ENCODE measurements at regions not wholly inside any gene's neighbourhood (a gene's known extent, or its start where the extent isn't known, plus 50 kb on each side); places are given as distances from the start of the nearest gene placed in this dataset.

GRCh38 chr6:169964486-169965180 lies 213.2 kb downstream of the ERMARD start:
- peak in 1 of 2 experiments; percentile 16 for DNase-seq (ENCODE audit: low spot score in 2 of 2, unreplicated experiment in 2 of 2)
- peaks cover 5% of the 10 kb centered on the region for H3K27me3 Mint-ChIP-seq (ENCODE audit: low read depth)
- peaks cover 3% of the 10 kb centered on the region for H3K9me3 Mint-ChIP-seq
- H3K36me3 Mint-ChIP-seq: peaks cover 11% of the 10 kb centered on the region
- H3K4me1 Mint-ChIP-seq: peaks cover 17% of the 10 kb centered on the region
- H3K4me3 Mint-ChIP-seq: no peak overlapping the region
- no peak overlapping the region for H3K27ac Mint-ChIP-seq
- TF ChIP-seq, protein P1, sequence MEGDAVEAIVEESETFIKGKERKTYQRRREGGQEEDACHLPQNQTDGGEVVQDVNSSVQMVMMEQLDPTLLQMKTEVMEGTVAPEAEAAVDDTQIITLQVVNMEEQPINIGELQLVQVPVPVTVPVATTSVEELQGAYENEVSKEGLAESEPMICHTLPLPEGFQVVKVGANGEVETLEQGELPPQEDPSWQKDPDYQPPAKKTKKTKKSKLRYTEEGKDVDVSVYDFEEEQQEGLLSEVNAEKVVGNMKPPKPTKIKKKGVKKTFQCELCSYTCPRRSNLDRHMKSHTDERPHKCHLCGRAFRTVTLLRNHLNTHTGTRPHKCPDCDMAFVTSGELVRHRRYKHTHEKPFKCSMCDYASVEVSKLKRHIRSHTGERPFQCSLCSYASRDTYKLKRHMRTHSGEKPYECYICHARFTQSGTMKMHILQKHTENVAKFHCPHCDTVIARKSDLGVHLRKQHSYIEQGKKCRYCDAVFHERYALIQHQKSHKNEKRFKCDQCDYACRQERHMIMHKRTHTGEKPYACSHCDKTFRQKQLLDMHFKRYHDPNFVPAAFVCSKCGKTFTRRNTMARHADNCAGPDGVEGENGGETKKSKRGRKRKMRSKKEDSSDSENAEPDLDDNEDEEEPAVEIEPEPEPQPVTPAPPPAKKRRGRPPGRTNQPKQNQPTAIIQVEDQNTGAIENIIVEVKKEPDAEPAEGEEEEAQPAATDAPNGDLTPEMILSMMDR (IDR thresholded peaks at IDR 0.05; ENCODE audit: unreplicated experiment): no peak

DNA sequence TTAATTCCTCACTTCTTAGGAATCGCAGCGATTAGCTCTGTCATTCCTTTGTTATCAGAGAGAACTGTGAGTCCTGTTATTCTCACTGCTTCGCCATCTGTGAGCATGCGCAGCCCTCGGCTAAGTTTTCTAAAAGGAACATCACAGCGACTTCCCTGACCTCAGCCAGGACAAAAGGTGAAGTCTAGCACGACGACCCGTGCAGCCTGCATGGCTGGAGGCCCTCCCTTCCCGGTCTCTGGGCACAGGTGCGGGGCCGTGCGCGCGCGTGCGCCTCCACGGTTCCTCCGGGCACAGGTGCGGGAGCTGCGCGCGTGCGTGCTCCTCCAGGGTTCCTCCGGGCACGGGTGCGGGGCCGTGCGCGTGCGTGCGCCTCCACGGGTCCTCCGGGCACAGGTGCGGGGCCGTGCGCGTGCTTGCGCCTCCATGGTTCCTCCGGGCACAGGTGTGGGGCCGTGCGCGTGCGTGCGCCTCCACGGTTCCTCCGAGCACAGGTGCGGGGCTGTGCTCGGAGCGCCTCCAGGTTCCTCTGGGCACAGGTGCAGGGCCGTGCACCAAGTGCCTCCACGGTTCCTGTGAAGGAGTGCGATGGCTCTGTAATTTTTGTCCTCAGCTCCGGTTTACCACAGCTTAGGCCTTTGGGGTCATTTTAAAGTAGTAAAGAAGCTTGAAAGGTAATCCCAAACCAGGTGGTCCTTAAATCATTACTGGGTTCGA lies 212.3 kb downstream of the ERMARD start:
- no peak overlapping the region for H3K4me3 Mint-ChIP-seq
- DNase-seq (ENCODE audit: low spot score in 2 of 2, unreplicated experiment in 2 of 2): peak in 1 of 2 experiments; percentile 31
- peaks cover 5% of the 10 kb centered on the region for H3K27me3 Mint-ChIP-seq (ENCODE audit: low read depth)
- peaks cover 11% of the 10 kb centered on the region for H3K36me3 Mint-ChIP-seq
- no peak overlapping the region for H3K27ac Mint-ChIP-seq
- TF ChIP-seq, protein P1 (IDR thresholded peaks at IDR 0.05; ENCODE audit: unreplicated experiment): no peak
- peaks cover 25% of the 10 kb centered on the region for H3K4me1 Mint-ChIP-seq
- H3K9me3 Mint-ChIP-seq: peaks cover 3% of the 10 kb centered on the region

- H3K4me3 Mint-ChIP-seq: peak overlapping the region; percentile 67
- H3K27me3 Mint-ChIP-seq (ENCODE audit: low read depth): peaks cover 5% of the 10 kb centered on the region
Observed at GRCh38 chr6:169962604-169963469, 211.4 kb downstream of the ERMARD start.

GRCh38 chr6:169961772-169962561 lies 210.5 kb downstream of the ERMARD start:
- no peaks in the 10 kb centered on the region for H3K9me3 Mint-ChIP-seq
- TF ChIP-seq, protein P1 (IDR thresholded peaks at IDR 0.05; ENCODE audit: unreplicated experiment): peak; percentile 49
- H3K27me3 Mint-ChIP-seq (ENCODE audit: low read depth): peaks cover 5% of the 10 kb centered on the region
- DNase-seq (ENCODE audit: low spot score in 2 of 2, unreplicated experiment in 2 of 2): peak in 1 of 2 experiments; percentile 69
- peak overlapping the region; percentile 69 for H3K4me3 Mint-ChIP-seq
- peaks cover 25% of the 10 kb centered on the region for H3K4me1 Mint-ChIP-seq
- peaks cover 11% of the 10 kb centered on the region for H3K36me3 Mint-ChIP-seq
- peak overlapping the region; percentile 9 for H3K27ac Mint-ChIP-seq

More at GRCh38 chr6:169962604-169963469, 211.4 kb downstream of the ERMARD start:
- DNase-seq (ENCODE audit: low spot score in 2 of 2, unreplicated experiment in 2 of 2): peak in 1 of 2 experiments; percentile 35
- H3K9me3 Mint-ChIP-seq: peaks cover 3% of the 10 kb centered on the region
- peaks cover 25% of the 10 kb centered on the region for H3K4me1 Mint-ChIP-seq
- H3K27ac Mint-ChIP-seq: peak overlapping the region; percentile 9
- peaks cover 11% of the 10 kb centered on the region for H3K36me3 Mint-ChIP-seq
- TF ChIP-seq, protein P1 (IDR thresholded peaks at IDR 0.05; ENCODE audit: unreplicated experiment): no peak
